C4-2B (cell line): ENCODE measurements at regions not wholly inside any gene's neighbourhood (a gene's known extent, or its start where the extent isn't known, plus 50 kb on each side); places are given as distances from the start of the nearest gene placed in this dataset.

Experiments
- H3K27ac ChIP-seq: fragments of 450-650 bp; 2 replicates; pipeline ENCODE4 v1.5.1; 2017
- CTCF ChIP-seq: fragments of 450-650 bp; conservative IDR thresholded peaks from 2 replicates; pipeline ENCODE4 v1.5.1; 2017; ENCODE audit warnings: mild to moderate bottlenecking
- ZFX ChIP-seq: fragments of 450-650 bp; IDR thresholded peaks from 2 replicates; pipeline ENCODE4 v1.6.1; 2017

- no peak overlapping the region for H3K27ac ChIP-seq
- TF ChIP-seq ZFX: no peak
- TF ChIP-seq CTCF: no peak
Observed at GRCh38 chr13:50706505-50706904, 137.0 kb downstream of the DLEU7 start.

GRCh38 chr13:50707628-50708027, 135.9 kb downstream of the DLEU7 start:
- no peak overlapping the region for H3K27ac ChIP-seq
- TF ChIP-seq ZFX (no peak), CTCF (no peak)

- TF ChIP-seq ZFX (no peak), CTCF (no peak)
- H3K27ac ChIP-seq: no peak overlapping the region
Observed at GRCh38 chr13:50708461-50708860, 135.0 kb downstream of the DLEU7 start.

GRCh38 chr13:50709058-50709457, 134.4 kb downstream of the DLEU7 start:
- H3K27ac ChIP-seq: no peak overlapping the region
- TF ChIP-seq ZFX (no peak), CTCF (no peak)

GRCh38 chr13:50711131-50711815, 132.2 kb downstream of the DLEU7 start:
- TF ChIP-seq ZFX: no peak
- no peak for TF ChIP-seq CTCF
- no peak overlapping the region for H3K27ac ChIP-seq

GRCh38 chr13:50711996-50712395, 131.5 kb downstream of the DLEU7 start:
- no peak for TF ChIP-seq CTCF
- TF ChIP-seq ZFX: no peak
- H3K27ac ChIP-seq: no peak overlapping the region

- TF ChIP-seq CTCF: no peak
- no peak for TF ChIP-seq ZFX
- no peak overlapping the region for H3K27ac ChIP-seq
Observed at GRCh38 chr13:50712456-50712855, 131.0 kb downstream of the DLEU7 start.
